HCT116 (cell line): ENCODE measurements at regions not wholly inside any gene's neighbourhood (a gene's known extent, or its start where the extent isn't known, plus 50 kb on each side); places are given as distances from the start of the nearest gene placed in this dataset.
A peak's percentile ranks its signal among the peaks of the same experiment; 100 is the strongest.

ENCODE experiments used
- ATAC-seq: fragments of 200-7000 bp; cut with Tn5 transposase; 2 replicates; pipeline ENCODE4 v1.9.1; 2020; ENCODE audit warnings: mild to moderate bottlenecking, moderate library complexity
- BruUV-seq: library from RNA; stranded (reverse); fragments of 400-500 nt; replicated peaks from 2 replicates; lab custom pipeline; 2021; lab: Mats Ljungman, UMichigan
- CTCF ChIA-PET: fragments of 300-600 bp; sonication (Branson Sonifier 250); formaldehyde crosslinking; loops from one replicate; lab custom pipeline; 2021; ENCODE audit warnings: antibody characterized with exemption; lab: Charles Lee
- POLR2A ChIA-PET: fragments of 300-600, 350-600 bp; sonication (Branson Sonifier 250); formaldehyde crosslinking; loops from one replicate; lab custom pipeline; 2021; ENCODE audit warnings: antibody characterized with exemption; lab: Charles Lee
- RAD21 ChIA-PET, 2 experiments: fragments of 300-600 bp; sonication (Branson Sonifier 250); formaldehyde crosslinking; loops; one replicate each; lab custom pipeline; 2023; ENCODE audit warnings: low total read pairs in 2 of 2; ENCODE audit not compliant: uncharacterized antibody in 2 of 2, unreplicated experiment in 2 of 2, low non-redundant PET in 1 of 2; lab: Charles Lee
- DNase-seq: peaks from one replicate; pipeline ENCODE4 v3.0.0-alpha.2; 2010; ENCODE audit warnings: low read depth, low spot score
- H2AFZ ChIP-seq: fragments of 200-600 bp; shearing (Covaris generic), sonication (generic); 2 replicates; pipeline ENCODE4 v1.6.1; 2017; ENCODE audit warnings: low read depth, mixed run types, mixed read lengths, antibody characterized with exemption, low read length; ENCODE audit not compliant: poor library complexity, severe bottlenecking
- H3K27ac ChIP-seq: 2 replicates; pipeline ENCODE4 v1.5.1; 2012; ENCODE audit warnings: low read depth, low read length
- H3K27me3 ChIP-seq: fragments of 200-600 bp; sonication (generic); 2 replicates; pipeline ENCODE4 v1.6.1; 2016; ENCODE audit warnings: mixed run types, low read length, mixed read lengths; ENCODE audit not compliant: insufficient read depth
- H3K36me3 ChIP-seq, 2 experiments: fragments of 200-500 bp in 1 of 2; fragments of 200-600 bp in 1 of 2; sonication (Bioruptor generic) in 1 of 2; sonication (generic) in 1 of 2; 2 replicates each; pipeline versions ENCODE4 v1.5.1 to v1.6.1; 2014 to 2016; ENCODE audit warnings: low read length in 2 of 2, inconsistent platforms in 1 of 2, mixed read lengths in 1 of 2, mixed run types in 1 of 2; ENCODE audit not compliant: insufficient read depth in 2 of 2, control insufficient read depth in 1 of 2
- H3K4me1 ChIP-seq, 2 experiments: fragments of 200-600 bp in 1 of 2; sonication (generic) in 1 of 2; 2 replicates each; pipeline versions ENCODE4 v1.5.1 to v1.6.1; 2012 to 2017; ENCODE audit warnings: low read length in 2 of 2, inconsistent platforms in 1 of 2, mild to moderate bottlenecking in 1 of 2, mixed read lengths in 1 of 2, mixed run types in 1 of 2, moderate library complexity in 1 of 2; ENCODE audit not compliant: insufficient read depth in 2 of 2, control insufficient read depth in 1 of 2
- H3K4me2 ChIP-seq: fragments of 200-600 bp; sonication (generic); 2 replicates; pipeline ENCODE4 v1.6.1; 2017; ENCODE audit warnings: mixed run types, low read length, mixed read lengths
- H3K4me3 ChIP-seq, 2 experiments: fragments of 200-600 bp in 1 of 2; sonication (generic) in 1 of 2; replicated peaks in 1 of 2; 2 replicates each; pipeline ENCODE4 v1.5.1; 2011 to 2016; ENCODE audit warnings: low read length in 2 of 2, control low read depth in 1 of 2, low read depth in 1 of 2, mild to moderate bottlenecking in 1 of 2, mixed read lengths in 1 of 2, mixed run types in 1 of 2
- H3K79me2 ChIP-seq: fragments of 200-600 bp; sonication (generic); 2 replicates; pipeline ENCODE4 v1.6.1; 2017; ENCODE audit warnings: mild to moderate bottlenecking, mixed run types, low read length, moderate library complexity, mixed read lengths; ENCODE audit not compliant: insufficient read depth
- H3K9ac ChIP-seq: fragments of 200-600 bp; sonication (generic); 2 replicates; pipeline ENCODE4 v1.6.1; 2016; ENCODE audit warnings: low read length, mixed read lengths
- H3K9me2 ChIP-seq: fragments of 200-600 bp; sonication (generic), shearing (Covaris generic); 2 replicates; pipeline ENCODE4 v1.6.1; 2017; ENCODE audit warnings: mixed run types, mild to moderate bottlenecking, moderate library complexity; ENCODE audit not compliant: insufficient read depth
- H3K9me3 ChIP-seq, 2 experiments: fragments of 200-500 bp in 1 of 2; fragments of 200-600 bp in 1 of 2; sonication (Bioruptor generic) in 1 of 2; sonication (generic) in 1 of 2; 2 replicates each; pipeline ENCODE4 v1.6.1; 2014 to 2017; ENCODE audit warnings: low read length in 2 of 2, mixed read lengths in 2 of 2, inconsistent platforms in 1 of 2, low read depth in 1 of 2, mild to moderate bottlenecking in 1 of 2, mixed run types in 1 of 2, moderate library complexity in 1 of 2; ENCODE audit not compliant: control insufficient read depth in 1 of 2, insufficient read depth in 1 of 2
- H4K20me1 ChIP-seq: fragments of 200-600 bp; sonication (generic), shearing (Covaris generic); 2 replicates; pipeline ENCODE4 v1.6.1; 2017; ENCODE audit warnings: mixed run types, mild to moderate bottlenecking, moderate library complexity; ENCODE audit not compliant: insufficient read depth
- CBX3 ChIP-seq: IDR thresholded peaks from 2 replicates; pipeline ENCODE4 v1.6.1; 2012; ENCODE audit warnings: low read depth
- EGR1 ChIP-seq: IDR thresholded peaks from 2 replicates; pipeline ENCODE4 v1.6.1; 2012; ENCODE audit warnings: low read depth
- ELF1 ChIP-seq: IDR thresholded peaks from 2 replicates; pipeline ENCODE4 v1.6.1; 2012; ENCODE audit warnings: low read depth, borderline replicate concordance
- EZH2 ChIP-seq: fragments of 200-600 bp; sonication (generic); IDR thresholded peaks from 2 replicates; pipeline ENCODE4 v1.6.1; 2017; ENCODE audit warnings: antibody characterized with exemption, mixed run types
- FOSL1 ChIP-seq: IDR thresholded peaks from 2 replicates; pipeline ENCODE4 v1.6.1; 2012; ENCODE audit warnings: low read depth
- POLR2A ChIP-seq: IDR thresholded peaks from 2 replicates; pipeline ENCODE4 v1.7.0; 2011; ENCODE audit warnings: borderline replicate concordance; ENCODE audit not compliant: insufficient read depth, insufficient read length; ENCODE audit errors: extremely low read depth
- POLR2AphosphoS5 ChIP-seq: IDR thresholded peaks from 2 replicates; pipeline ENCODE4 v1.6.1; 2011; ENCODE audit warnings: mild to moderate bottlenecking, low read depth, low read length, moderate library complexity
- RAD21 ChIP-seq: IDR thresholded peaks from 2 replicates; pipeline ENCODE4 v1.6.1; 2012; ENCODE audit warnings: low read depth, mild to moderate bottlenecking
- SIN3A ChIP-seq: IDR thresholded peaks from 2 replicates; pipeline ENCODE4 v1.6.1; 2012; ENCODE audit warnings: low read depth
- SP1 ChIP-seq: IDR thresholded peaks from 2 replicates; pipeline ENCODE4 v1.6.1; 2012; ENCODE audit warnings: low read depth
- TCF7L2 ChIP-seq: IDR thresholded peaks from 2 replicates; pipeline ENCODE4 v1.7.0; 2011; ENCODE audit warnings: borderline replicate concordance, inconsistent platforms; ENCODE audit not compliant: insufficient read depth, insufficient read length; ENCODE audit errors: extremely low read depth
- ZFX ChIP-seq: fragments of 450-650 bp; IDR thresholded peaks from 2 replicates; pipeline ENCODE4 v1.6.1; 2017
- intact Hi-C: fragments of 100-400 bp; cut with micrococcal nuclease; formaldehyde crosslinking; loops from 2 replicates; pipeline ENCODE4 v1.10.0; 2022
- TF ChIP-seq, protein P1 (sequence below): IDR thresholded peaks from 2 replicates; pipeline ENCODE4 v1.6.1; 2011; ENCODE audit warnings: mild to moderate bottlenecking, low read length, moderate library complexity; ENCODE audit not compliant: insufficient replicate concordance; ENCODE audit errors: extremely low read depth

DNA sequence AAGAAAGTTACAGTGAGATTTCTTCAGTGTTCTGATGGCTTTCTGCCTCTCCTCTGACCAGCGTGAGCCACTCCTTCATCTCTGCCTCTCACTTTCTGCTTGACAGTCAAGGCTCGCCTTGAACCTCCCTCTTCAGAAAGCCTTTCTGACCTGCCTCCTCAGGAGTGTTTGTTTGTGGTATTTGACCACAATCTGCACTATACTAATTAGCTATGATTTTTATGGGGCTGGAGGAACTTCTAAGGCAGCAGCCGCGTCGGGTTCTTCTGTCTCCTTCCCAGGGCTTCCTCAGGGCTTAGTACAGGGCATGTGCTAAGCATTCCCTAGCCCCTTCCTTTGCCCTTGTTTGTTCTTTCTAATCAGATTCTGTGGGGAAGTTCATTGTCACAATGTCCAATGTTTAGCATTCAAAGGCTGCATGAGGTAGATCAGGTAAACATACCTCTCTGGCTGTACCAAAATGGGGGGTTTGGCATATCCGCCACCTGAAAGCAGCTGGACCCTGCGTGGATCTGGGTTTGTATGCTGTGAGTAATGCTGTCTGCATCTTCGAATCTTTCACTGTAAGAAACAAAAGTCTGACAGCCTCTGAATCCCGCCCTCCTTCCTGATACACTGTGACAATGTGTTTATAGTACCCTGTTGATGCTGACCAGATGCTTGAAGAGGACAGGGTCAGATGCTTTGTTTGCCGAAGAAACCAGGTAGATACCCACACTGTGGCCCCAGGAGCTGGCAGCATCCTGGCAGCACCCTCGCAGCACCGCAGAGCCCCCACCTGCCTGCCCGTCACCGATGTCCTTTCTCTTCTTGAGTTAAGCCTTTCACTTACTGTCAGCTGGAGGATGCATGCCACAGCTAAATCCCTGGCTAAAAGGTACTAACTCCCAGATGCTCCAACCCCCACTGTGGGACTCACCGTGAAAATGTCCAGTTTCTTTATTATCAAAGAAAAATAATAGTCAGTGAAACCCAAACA, 260.8 kb upstream of the HDAC4 start:
- POLR2A ChIA-PET: no interaction called here
- Histone ChIP-seq H3K9me3 (no peaks in the 10 kb centered on the region), H4K20me1 (no peaks in the 10 kb centered on the region), H3K36me3 (no peaks in the 10 kb centered on the region)
- no TSS peak for BruUV-seq
- TF ChIP-seq ZFX: no peak
- TF ChIP-seq EZH2: peak; percentile 74; the same call in 1 of the 2 replicates
- TF ChIP-seq, all 23 proteins: peak for 1
- intact Hi-C loops: loop anchor here (5.0 kb wide), 1 partner anchor 394 kb away; no protein-coding TSS in a partner anchor
- H3K4me3 ChIP-seq: no peak overlapping the region
- H2AFZ ChIP-seq: no peak overlapping the region
- no peak overlapping the region for H3K9ac ChIP-seq
- H3K9me2 ChIP-seq: no peaks in the 10 kb centered on the region
- peaks cover 47% of the 10 kb centered on the region for H3K27me3 ChIP-seq
- ChIA-PET CTCF (no interaction called here), RAD21 (no interaction called here)
- H3K27ac ChIP-seq: no peak overlapping the region
- no peak for DNase-seq
- no peak for ATAC-seq
- H3K4me2 ChIP-seq: peak overlapping the region; percentile 72
- no peaks in the 10 kb centered on the region for H3K79me2 ChIP-seq
- peaks cover 11 to 20% of the 10 kb centered on the region in 2 experiments; a peak in 3 of 4 replicates for H3K4me1 ChIP-seq

DNA sequence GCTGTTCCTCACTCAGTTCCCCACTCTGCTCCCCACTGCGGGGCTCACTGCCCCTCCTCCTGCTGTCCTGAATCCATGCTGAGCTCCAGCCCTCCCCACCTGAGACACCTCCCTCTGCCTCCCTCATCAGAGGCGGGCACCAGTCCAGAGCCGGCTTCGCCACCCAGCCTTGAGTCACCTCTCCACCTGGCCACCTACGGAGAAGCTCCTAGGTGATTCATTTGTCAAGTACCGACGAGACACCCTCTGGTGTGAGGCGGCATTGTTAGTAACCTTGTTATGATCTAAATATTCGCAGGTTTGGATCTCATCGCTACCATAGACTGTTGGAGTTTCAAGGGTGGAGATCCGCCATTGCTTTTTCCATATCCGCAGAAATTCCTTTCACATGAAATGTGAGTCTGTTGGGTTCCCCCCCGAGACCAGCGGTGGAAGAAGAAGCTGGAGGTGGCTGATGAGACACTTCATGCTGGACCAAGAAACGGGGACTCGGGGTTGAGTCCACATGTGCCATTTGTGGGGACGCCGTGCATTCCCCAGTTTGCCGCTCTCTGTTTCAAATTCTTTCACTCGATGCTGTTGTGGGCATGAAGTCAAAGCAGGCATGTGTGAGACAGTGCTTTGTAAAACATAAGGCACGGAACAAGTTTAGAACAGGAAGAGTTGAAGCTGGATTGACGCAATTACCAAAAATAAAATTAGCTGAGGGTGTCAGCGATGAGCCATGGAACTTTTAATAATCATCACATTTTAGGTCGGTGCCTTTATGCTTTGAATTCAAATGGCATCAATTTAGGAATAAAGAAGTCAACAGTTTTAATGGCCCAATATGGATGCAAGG, 259.8 kb upstream of the HDAC4 start:
- ChIA-PET CTCF (no interaction called here), RAD21 (interaction anchor here in 1 of 2 experiments (0.6 kb wide), 1 partner anchor 46 kb away, joined by 3 read pairs; no protein-coding TSS in a partner anchor), POLR2A (interaction anchor here (0.7 kb wide), 1 partner anchor 767 kb away, joined by 3 read pairs; no protein-coding TSS in a partner anchor)
- Histone ChIP-seq H3K27ac (no peak overlapping the region), H3K27me3 (peaks cover 54% of the 10 kb centered on the region), H3K36me3 (no peaks in the 10 kb centered on the region), H2AFZ (peak overlapping the region; percentile 1), H3K79me2 (no peaks in the 10 kb centered on the region), H3K9me2 (no peaks in the 10 kb centered on the region), H3K4me3 (peak overlapping the region in 1 of 2 experiments; percentile 37; a peak in 2 of 4 replicates), H3K4me1 (peaks cover 11 to 20% of the 10 kb centered on the region in 2 experiments; a peak in 3 of 4 replicates), H4K20me1 (no peaks in the 10 kb centered on the region), H3K4me2 (peak overlapping the region; percentile 72), H3K9me3 (no peaks in the 10 kb centered on the region), H3K9ac (no peak overlapping the region)
- ATAC-seq (peak; percentile 95), DNase-seq (peak; percentile 71)
- no TSS peak for BruUV-seq
- intact Hi-C loops: loop anchor here (5.0 kb wide), 1 partner anchor 393 kb away; no protein-coding TSS in a partner anchor
- 0 out of 2 replicates have a peak, but pooled peaks have one; percentile 28 for TF ChIP-seq POLR2AphosphoS5
- no peak for TF ChIP-seq SIN3A
- no peak for TF ChIP-seq EGR1
- TF ChIP-seq ELF1: no peak
- TF ChIP-seq TCF7L2: no peak
- TF ChIP-seq EZH2: no peak
- peak; percentile 70 for TF ChIP-seq RAD21
- TF ChIP-seq FOSL1: peak; percentile 68
- TF ChIP-seq SP1: peak; percentile 30; the same call in 1 of the 2 replicates
- TF ChIP-seq, protein P1, sequence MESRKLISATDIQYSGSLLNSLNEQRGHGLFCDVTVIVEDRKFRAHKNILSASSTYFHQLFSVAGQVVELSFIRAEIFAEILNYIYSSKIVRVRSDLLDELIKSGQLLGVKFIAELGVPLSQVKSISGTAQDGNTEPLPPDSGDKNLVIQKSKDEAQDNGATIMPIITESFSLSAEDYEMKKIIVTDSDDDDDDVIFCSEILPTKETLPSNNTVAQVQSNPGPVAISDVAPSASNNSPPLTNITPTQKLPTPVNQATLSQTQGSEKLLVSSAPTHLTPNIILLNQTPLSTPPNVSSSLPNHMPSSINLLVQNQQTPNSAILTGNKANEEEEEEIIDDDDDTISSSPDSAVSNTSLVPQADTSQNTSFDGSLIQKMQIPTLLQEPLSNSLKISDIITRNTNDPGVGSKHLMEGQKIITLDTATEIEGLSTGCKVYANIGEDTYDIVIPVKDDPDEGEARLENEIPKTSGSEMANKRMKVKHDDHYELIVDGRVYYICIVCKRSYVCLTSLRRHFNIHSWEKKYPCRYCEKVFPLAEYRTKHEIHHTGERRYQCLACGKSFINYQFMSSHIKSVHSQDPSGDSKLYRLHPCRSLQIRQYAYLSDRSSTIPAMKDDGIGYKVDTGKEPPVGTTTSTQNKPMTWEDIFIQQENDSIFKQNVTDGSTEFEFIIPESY: no peak
- peak; percentile 34; the same call in 1 of the 2 replicates for TF ChIP-seq CBX3
- no peak for TF ChIP-seq POLR2A
